Pons (tissue), 1 donor: ENCODE measurements at regions not wholly inside any gene's neighbourhood (a gene's known extent, or its start where the extent isn't known, plus 50 kb on each side); places are given as distances from the start of the nearest gene placed in this dataset.

ENCODE experiments used
- DNase-seq: peaks from one replicate; pipeline ENCODE4 v3.0.0-alpha.2; 2016; ENCODE audit warnings: low spot score

DNA sequence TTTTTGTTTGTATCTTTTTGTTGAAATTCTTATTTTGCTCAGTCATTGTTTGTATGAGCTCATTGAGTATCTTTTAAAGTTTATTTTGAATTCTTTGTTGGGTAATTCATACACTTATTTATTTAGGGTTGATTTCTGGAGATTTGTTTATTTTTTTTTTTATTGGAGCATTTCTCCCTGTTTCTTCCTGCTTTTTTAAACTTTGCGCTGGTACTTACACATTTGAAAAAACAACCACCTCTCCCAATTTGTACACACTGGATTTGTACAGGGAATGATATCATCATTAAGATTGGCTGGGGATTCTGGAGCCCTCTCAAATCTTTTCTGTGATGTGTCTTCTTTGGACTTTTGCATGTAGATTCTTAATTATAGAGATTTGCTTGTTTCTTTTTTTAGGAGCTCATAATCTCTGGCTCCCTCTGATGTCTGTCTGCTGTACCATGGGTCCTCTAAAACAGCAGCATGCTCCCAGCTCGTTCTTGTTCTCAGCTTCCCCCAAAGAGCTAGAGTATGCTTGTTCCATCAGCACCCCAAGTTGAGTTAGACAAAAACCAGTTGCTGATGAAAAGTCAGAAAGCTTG is 310.7 kb downstream of the DUSP10 start:
- DNase-seq: peak; percentile 40

DNA sequence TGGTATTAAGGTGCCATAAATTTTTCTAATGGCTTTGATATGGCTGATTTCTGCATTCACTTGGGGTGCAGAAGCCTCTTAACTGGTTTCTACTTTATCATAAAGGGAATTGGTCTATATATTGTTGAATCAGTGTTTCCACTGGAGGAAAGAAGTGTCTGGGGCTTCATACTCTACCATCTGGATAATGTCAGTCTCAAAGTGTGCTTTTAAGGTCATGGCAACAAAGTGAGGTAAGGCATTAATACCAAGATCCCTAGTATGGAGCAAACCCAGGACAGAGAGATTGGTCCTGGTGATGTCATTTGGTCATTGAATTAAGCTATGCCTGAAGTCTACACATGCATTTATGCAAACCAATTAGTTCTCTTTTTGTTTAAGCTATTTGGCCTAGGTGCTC is 309.9 kb downstream of the DUSP10 start:
- DNase-seq: no peak

DNA sequence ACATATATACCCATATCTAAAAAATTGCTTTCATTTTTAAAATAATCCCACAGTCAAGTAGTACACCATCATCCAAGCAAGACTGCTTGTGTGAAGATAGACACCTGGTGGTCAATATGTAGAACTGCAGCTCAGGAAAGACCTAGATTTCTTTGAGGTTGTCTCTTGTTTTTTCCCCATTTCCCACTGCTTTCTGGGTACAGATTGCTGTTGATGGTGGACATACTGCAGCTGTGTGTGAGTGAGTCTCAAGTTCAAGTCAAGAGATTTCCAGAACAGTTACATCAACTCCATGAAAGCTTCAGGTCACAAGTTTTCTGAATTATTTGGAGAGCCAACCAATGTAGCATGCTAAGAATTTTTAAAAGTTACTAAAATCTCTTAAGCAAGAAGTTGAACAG is 306.4 kb downstream of the DUSP10 start:
- peak; percentile 82 for DNase-seq

GRCh38 chr1:221437171-221437570 is 304.7 kb downstream of the DUSP10 start:
- DNase-seq: no peak

- no peak for DNase-seq
Measured at GRCh38 chr1:221437926-221438325, 304.0 kb downstream of the DUSP10 start.

DNA sequence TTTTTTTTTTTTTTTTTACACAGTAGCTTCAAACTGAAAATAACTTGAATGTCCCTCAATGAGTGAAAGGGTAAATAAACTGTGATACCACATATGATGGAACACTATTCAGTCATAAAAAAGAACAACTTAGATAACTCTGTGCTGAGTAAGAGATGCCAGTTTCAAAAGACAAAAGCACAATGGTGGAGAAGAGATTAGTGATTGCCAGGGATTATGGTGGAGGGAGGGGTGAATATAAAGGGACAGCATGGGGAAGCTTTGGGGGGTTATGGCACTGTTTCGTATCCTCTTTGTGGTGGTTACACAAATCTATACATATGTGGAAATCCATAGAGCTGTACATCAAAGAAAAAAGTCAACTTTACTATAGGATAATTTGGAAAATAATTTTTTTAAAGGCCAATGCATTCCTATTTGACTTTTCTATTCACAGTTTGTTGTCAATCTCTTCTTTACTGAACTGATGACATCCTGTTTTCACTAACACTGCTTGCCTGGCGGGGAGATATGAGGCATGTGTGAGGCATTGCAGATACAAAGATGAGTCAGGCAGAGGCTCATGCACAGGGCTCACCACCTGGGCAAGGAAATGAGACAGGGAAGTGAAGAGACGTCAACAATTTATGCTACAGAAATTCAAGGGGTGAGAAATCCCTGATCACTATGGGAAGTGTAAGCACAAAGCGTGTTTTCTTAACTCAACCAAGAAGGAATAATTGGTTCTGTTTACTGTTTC is 302.7 kb downstream of the DUSP10 start:
- no peak for DNase-seq

DNA sequence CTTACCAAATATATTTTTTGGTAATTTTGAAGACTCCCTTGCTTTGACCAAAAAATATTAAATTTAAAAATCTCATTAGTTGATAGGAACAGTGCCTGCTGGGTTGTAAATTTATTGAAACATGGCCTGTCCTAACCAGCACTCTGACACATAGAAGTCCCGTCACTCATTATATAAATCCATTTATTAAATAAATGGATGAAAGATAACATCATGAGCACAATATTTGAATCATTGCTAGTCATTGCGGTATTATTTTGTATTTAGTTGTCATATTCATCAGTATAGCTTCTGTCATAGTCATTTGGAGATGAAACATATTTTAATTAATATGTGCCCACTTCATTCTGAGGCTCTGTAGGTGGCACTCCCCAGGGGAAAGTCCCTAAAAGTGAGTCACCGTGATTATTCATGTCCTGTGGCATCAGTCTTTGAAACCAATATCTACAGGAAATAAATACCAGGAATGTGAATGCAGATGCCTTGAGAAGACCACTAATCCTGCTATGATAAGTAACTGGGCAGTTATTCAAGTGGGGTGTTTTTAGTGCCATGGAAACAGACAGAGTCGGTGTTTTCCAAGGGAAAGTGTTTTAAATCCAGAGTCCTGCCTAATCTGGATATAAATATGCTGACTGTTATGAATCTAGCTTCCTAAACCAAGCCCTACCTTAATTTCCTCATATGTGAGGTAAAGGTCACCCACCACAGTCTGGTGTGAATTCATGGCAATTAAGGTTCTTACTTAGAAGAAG is 302.0 kb downstream of the DUSP10 start:
- no peak for DNase-seq

GRCh38 chr1:221440658-221441057 is 301.2 kb downstream of the DUSP10 start:
- peak; percentile 65 for DNase-seq

- DNase-seq: peak; percentile 80
Measured at GRCh38 chr1:221442056-221442455, 299.8 kb downstream of the DUSP10 start.

GRCh38 chr1:221444346-221444745 is 297.5 kb downstream of the DUSP10 start:
- no peak for DNase-seq

DNA sequence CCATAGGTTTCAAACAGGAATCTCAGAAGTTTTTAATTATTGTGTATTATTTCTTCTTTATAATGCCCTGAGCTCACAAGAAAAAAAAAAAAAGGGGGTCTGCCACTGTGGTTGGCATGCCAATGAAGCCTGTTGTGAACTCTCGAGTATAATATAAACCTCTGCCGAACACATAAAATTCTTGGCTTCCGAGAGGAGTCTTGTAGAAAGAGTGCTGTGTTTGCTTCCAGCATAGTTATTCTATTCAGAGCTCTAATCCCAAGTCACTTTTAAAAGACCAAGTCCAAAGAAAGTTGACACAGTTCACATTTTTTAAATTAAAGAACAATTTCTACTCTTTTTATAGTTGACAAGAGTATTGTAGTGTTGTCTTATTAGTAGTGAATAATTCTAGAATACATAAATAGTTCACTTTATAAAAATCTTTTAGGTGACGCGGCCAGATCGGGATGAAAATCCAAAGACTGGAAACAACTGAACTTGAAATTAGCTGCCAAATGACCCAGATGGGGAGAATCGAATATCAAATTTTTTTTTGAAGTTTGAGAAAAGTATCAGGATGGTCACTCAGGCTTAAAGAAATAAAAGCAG is 293.2 kb downstream of the DUSP10 start:
- peak; percentile 13 for DNase-seq

- no peak for DNase-seq
Measured at GRCh38 chr1:221449194-221449593, 292.7 kb downstream of the DUSP10 start.

DNA sequence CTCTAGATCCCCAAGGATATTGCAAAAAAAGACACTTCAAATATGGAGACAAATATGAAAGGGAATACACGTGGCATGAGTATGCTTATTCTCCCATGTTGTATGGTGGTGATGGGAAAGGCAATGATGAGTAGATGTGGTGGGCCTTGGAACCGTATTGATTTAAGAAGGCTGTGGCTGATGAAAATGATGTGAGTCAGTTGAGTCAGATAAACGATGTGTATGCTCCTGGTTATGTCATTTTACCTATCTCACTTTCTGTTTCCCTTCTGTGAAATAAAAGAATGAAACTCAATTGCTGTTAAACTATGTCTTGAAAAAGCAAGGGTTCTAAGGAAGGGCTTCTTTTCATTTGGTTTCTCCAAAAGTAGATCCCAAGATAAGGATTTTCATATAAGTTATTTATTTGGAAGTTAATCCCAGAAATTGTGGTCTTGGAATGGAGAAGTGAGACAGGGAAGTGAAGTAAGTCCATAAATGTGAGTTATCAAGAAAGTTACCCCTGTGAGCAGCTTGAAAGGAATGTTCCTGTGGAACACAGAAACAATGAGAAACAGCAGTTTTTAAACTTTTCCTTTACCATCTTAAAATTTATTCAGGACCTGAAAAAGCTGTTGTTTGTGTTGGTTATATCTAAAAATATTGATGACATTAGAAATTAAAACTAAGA is 292.0 kb downstream of the DUSP10 start:
- no peak for DNase-seq

GRCh38 chr1:221451741-221452140 is 290.1 kb downstream of the DUSP10 start:
- DNase-seq: no peak

DNA sequence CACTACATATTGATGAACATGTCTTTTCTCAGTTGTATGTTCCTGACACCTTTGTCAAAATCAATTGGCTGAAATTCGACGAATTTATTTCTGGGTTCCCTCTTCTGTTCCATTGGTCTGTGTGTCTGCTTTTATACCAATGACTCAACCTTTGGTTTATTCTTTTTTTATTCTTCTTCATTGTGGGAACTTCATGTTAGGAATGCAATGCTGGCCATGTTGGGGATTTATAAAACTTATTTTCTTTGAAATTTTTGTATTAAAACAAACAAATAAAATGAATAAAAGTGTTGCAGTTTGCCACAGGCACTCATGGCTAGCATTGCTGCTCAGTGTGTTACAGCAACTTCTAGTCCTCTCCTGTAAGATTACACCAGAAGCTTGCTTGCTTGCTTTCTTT is 287.8 kb downstream of the DUSP10 start:
- DNase-seq: no peak

- no peak for DNase-seq
Measured at GRCh38 chr1:221456918-221457317, 285.0 kb downstream of the DUSP10 start.

- no peak for DNase-seq
Measured at GRCh38 chr1:221457685-221458446, 284.0 kb downstream of the DUSP10 start.

DNA sequence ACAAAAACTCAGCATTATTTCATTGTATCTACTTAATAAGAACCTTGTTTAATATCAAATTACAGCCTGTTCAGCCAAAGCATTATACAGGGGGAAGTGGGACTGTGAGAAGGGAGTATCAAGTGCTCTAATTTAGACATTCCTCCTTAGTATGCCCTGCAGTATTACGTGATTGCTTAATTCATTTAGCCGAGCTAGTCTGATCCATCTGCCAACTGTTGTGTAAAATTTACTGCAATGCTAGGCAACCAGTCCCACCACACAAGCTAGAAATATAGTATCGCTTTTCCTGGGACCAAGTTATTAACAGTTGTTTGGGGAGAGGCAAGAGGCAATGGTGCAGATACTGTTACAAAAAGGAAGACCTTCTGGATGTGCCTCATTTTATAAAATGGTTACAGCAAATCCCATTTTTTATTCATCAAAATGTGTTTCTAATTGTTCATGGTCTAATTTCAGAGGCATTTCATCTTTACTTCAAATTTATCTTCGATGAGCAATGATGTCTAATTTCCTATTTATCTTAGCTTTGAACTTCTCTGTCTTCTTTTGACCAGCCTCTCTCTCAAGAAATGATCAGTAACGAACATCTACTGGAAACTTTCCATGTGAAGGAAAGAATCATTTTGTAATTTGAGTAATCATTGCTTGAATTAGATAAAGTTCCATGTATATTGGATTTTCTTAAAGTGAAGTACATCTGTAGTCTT is 283.3 kb downstream of the DUSP10 start:
- no peak for DNase-seq

DNA sequence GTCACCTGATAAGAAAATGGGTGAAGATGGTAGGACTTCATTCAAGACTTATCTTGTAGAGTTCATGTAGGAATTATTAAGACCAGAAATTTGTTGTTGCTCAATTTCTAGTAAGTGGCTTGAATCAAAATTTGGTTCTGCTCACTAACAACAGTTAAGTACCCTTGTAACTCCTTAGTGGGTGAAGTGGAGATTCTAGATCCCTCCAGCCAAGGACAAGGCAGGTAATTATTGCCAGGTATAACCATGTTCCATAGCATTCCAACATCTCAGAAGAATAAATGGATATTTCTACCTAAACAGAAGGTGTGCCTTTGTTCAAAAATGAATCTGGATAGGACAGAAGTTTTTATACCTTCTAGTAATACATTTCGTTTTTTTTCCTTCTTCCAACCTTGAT is 282.3 kb downstream of the DUSP10 start:
- no peak for DNase-seq

- DNase-seq: no peak
Measured at GRCh38 chr1:221462345-221462744, 279.5 kb downstream of the DUSP10 start.

GRCh38 chr1:221468546-221468945 is 273.3 kb downstream of the DUSP10 start:
- no peak for DNase-seq
